ENCODE measurements at regions not wholly inside any gene's neighbourhood (a gene's known extent, or its start where the extent isn't known, plus 50 kb on each side); places are given as distances from the start of the nearest gene placed in this dataset.

DNA sequence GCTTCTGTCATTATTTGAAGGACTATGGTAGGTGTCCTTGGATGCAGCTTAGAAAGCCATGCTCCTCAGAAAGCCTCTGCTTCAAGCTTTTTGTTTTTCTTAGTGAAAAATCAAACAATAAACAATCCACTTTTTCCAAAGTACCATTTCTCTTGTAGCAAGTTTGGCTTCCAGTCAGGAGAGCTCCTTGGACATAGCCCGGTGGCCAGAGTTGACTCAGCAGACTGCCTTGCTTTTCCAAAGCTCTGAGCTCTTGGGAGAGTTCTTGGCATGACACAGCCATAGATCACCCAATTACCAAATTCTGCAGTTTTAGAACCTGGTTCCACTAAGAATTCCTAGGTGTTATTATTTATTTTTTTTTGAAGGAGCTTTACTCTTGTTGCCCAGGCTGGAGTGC lies 189.4 kb upstream of the MTPN start:
- H3K4me1 ChIP-seq: no peaks in the 10 kb centered on the region
- no peaks in the 10 kb centered on the region for H3K27me3 ChIP-seq (ENCODE audit: low read depth)
- no peak overlapping the region for H3K27ac ChIP-seq
- no peaks in the 10 kb centered on the region for H3K9me3 ChIP-seq
- H3K36me3 ChIP-seq: no peaks in the 10 kb centered on the region
- TF ChIP-seq, protein P1, sequence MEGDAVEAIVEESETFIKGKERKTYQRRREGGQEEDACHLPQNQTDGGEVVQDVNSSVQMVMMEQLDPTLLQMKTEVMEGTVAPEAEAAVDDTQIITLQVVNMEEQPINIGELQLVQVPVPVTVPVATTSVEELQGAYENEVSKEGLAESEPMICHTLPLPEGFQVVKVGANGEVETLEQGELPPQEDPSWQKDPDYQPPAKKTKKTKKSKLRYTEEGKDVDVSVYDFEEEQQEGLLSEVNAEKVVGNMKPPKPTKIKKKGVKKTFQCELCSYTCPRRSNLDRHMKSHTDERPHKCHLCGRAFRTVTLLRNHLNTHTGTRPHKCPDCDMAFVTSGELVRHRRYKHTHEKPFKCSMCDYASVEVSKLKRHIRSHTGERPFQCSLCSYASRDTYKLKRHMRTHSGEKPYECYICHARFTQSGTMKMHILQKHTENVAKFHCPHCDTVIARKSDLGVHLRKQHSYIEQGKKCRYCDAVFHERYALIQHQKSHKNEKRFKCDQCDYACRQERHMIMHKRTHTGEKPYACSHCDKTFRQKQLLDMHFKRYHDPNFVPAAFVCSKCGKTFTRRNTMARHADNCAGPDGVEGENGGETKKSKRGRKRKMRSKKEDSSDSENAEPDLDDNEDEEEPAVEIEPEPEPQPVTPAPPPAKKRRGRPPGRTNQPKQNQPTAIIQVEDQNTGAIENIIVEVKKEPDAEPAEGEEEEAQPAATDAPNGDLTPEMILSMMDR (IDR thresholded peaks at IDR 0.05): no peak
- no peak overlapping the region for H3K4me3 ChIP-seq
- ATAC-seq: no peak
- intact Hi-C loops (cut with DNase I): no loop called here
- no peak for DNase-seq

DNA sequence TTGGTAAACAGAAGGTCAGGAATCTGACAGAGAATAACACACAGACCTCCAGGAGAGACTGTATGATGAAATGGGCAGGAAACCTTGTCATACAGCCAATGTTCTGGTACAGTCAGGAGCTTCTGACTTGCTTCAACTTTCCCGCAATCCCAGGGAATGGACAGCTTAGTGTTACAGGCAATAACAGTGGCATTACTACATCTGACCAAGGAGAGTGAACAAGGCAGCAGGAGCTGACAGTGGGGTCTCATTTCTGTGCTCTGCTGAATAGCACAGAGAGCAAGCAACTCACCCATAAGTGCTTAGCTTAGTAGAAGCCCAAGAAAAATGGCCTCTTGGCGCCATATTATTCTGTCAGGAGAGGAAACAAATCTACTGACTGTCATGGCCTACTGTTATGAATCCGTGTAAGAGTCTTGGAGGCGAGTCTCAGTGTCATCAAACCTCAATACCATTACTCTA lies 186.2 kb upstream of the MTPN start:
- H3K27me3 ChIP-seq (ENCODE audit: low read depth): no peaks in the 10 kb centered on the region
- no peaks in the 10 kb centered on the region for H3K9me3 ChIP-seq
- no peaks in the 10 kb centered on the region for H3K4me1 ChIP-seq
- DNase-seq (no peak), ATAC-seq (no peak)
- no peak overlapping the region for H3K4me3 ChIP-seq
- TF ChIP-seq, protein P1 (IDR thresholded peaks at IDR 0.05): no peak
- no peak overlapping the region for H3K27ac ChIP-seq
- intact Hi-C loops (cut with DNase I): no loop called here
- H3K36me3 ChIP-seq: no peaks in the 10 kb centered on the region

DNA sequence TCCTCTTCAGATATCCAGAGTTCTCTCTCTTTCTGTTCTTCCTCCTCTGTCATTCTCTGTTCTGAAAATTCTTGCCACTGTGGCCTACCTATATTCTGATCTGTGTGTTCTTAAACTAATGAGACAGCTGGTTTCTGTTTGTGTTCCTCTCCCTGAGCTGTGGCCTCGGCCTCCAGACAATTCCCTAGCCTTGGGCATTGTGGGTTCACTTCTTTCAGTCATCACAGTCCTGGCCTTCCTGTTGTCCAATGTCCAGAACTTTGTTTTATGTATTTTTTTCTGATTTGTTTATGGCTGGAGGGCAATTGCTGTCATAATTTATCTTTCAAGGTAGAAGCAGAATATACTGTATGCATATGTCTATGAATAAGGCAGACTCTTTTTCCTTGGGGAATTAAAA lies 173.2 kb upstream of the MTPN start:
- intact Hi-C loops (cut with DNase I): no loop called here
- H3K27ac ChIP-seq: no peak overlapping the region
- H3K27me3 ChIP-seq (ENCODE audit: low read depth): no peaks in the 10 kb centered on the region
- TF ChIP-seq, protein P1 (IDR thresholded peaks at IDR 0.05): no peak
- ATAC-seq (no peak), DNase-seq (no peak)
- no peaks in the 10 kb centered on the region for H3K36me3 ChIP-seq
- H3K4me3 ChIP-seq: no peak overlapping the region
- H3K4me1 ChIP-seq: no peaks in the 10 kb centered on the region
- H3K9me3 ChIP-seq: no peaks in the 10 kb centered on the region

DNA sequence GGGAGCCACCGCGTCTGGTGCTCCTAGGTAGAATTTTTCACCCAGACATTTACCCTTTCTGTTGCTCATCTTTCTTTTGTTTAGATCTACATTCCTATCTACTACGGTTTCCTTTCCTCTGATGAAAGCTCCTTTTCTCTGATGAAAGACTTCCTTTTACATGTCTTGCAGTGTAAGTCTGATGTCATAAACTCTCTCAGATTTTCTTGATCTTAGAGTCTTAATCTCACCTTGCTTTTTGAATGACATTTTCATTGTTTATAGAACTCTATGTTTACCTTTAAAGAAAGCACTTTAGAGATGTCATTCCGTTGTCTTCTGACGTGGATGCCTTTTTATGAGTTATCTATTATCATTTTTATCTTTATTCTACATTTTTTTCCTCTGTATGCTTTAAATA lies 171.8 kb upstream of the MTPN start:
- Histone ChIP-seq H3K36me3 (no peaks in the 10 kb centered on the region), H3K27me3 (ENCODE audit: low read depth) (no peaks in the 10 kb centered on the region), H3K27ac (no peak overlapping the region), H3K4me3 (no peak overlapping the region), H3K4me1 (no peaks in the 10 kb centered on the region), H3K9me3 (no peaks in the 10 kb centered on the region)
- no peak for DNase-seq
- ATAC-seq: no peak
- TF ChIP-seq, protein P1 (IDR thresholded peaks at IDR 0.05): no peak
- intact Hi-C loops (cut with DNase I): no loop called here

DNA sequence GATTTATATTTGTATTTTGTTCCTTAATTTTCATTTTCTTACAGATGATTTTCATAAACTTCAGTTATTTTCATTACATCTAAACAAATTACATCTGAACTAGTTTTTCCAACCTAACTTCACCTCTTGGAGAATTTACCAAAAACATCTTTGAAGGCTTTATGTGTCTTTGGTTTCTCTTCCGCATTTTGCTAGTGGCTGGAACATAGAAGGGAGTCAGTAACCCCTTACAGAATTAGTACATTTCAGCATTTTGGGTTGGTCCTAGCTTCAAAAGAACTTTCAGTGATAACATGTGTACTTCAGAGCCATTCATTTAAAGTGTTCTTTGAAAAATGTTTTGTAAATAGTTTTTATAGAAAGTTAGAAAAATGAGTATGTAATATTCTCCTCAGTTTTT lies 169.8 kb upstream of the MTPN start:
- intact Hi-C loops (cut with DNase I): no loop called here
- TF ChIP-seq, protein P1 (IDR thresholded peaks at IDR 0.05): no peak
- Histone ChIP-seq H3K27me3 (ENCODE audit: low read depth) (no peaks in the 10 kb centered on the region), H3K4me3 (no peak overlapping the region), H3K9me3 (no peaks in the 10 kb centered on the region), H3K27ac (no peak overlapping the region), H3K36me3 (no peaks in the 10 kb centered on the region), H3K4me1 (no peaks in the 10 kb centered on the region)
- DNase-seq: no peak
- ATAC-seq: no peak

DNA sequence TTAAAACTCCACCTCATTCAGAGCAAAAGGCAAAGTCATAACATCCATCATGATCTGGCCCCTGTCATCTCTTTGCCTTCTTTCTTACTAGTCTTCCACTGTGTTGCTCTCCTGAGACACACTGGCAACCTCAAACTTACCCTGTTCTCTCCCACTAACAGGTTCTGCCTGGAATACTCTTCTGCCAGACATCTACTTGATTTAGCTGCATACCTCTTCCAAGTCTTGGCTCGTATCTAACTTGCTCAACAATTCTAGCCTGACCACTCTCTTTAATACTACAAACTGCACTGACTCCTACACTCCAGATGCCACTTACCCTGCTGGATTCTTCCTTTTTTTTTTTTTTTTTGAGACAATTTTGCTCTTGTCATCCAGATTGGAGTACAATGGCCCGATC lies 167.0 kb upstream of the MTPN start:
- DNase-seq: no peak

More for the DNA sequence above, 167.0 kb upstream of the MTPN start:
- Histone ChIP-seq H3K36me3 (no peaks in the 10 kb centered on the region), H3K4me1 (no peaks in the 10 kb centered on the region), H3K27ac (no peak overlapping the region), H3K9me3 (no peaks in the 10 kb centered on the region), H3K27me3 (ENCODE audit: low read depth) (no peaks in the 10 kb centered on the region), H3K4me3 (no peak overlapping the region)
- ATAC-seq: peak in 1 of 2 donors; percentile 21
- intact Hi-C loops (cut with DNase I): no loop called here
- TF ChIP-seq, protein P1 (IDR thresholded peaks at IDR 0.05): no peak
